H9 (cell line): ENCODE measurements at regions not wholly inside any gene's neighbourhood (a gene's known extent, or its start where the extent isn't known, plus 50 kb on each side); places are given as distances from the start of the nearest gene placed in this dataset.
"Not testable (repeated sequence)": the region's sequence is repeated elsewhere in the genome, so short reads cannot be mapped to it uniquely, and the experiment has no call there.

ENCODE experiments used
- DNase-seq: peaks from one replicate; pipeline ENCODE4 v3.0.0-alpha.2; 2017
- H2AFZ ChIP-seq: one replicate; pipeline ENCODE4 v1.6.1; 2013; ENCODE audit warnings: mild to moderate bottlenecking, low read length, control low read depth, moderate library complexity
- H2AK5ac ChIP-seq: 2 replicates; pipeline ENCODE4 v1.6.1; 2013; ENCODE audit warnings: low read length, control low read depth, mixed read lengths; ENCODE audit not compliant: insufficient read length
- H2BK120ac ChIP-seq: one replicate; pipeline ENCODE4 v1.6.1; 2013; ENCODE audit warnings: low read depth, mild to moderate bottlenecking, low read length, control low read depth, inconsistent platforms; ENCODE audit not compliant: poor library complexity, severe bottlenecking
- H2BK12ac ChIP-seq: 2 replicates; pipeline ENCODE4 v1.6.1; 2013; ENCODE audit warnings: low read length, control low read depth, mixed read lengths, low read depth; ENCODE audit not compliant: insufficient read length
- H2BK15ac ChIP-seq: 2 replicates; pipeline ENCODE4 v1.6.1; 2013; ENCODE audit warnings: low read depth, low read length, control low read depth
- H2BK20ac ChIP-seq: one replicate; pipeline ENCODE4 v1.6.1; 2013; ENCODE audit warnings: low read depth, mild to moderate bottlenecking, low read length, control low read depth, inconsistent platforms; ENCODE audit not compliant: poor library complexity, severe bottlenecking
- H2BK5ac ChIP-seq: 2 replicates; pipeline ENCODE4 v1.6.1; 2013; ENCODE audit warnings: low read length, control low read depth, mixed read lengths; ENCODE audit not compliant: insufficient read length
- H3K14ac ChIP-seq: 2 replicates; pipeline ENCODE4 v1.6.1; 2013; ENCODE audit warnings: low read length, control low read depth; ENCODE audit not compliant: insufficient read depth
- H3K18ac ChIP-seq: 2 replicates; pipeline ENCODE4 v1.6.1; 2013; ENCODE audit warnings: low read depth, mild to moderate bottlenecking, mixed read lengths, low read length, control low read depth; ENCODE audit not compliant: insufficient read length
- H3K23ac ChIP-seq: 2 replicates; pipeline ENCODE4 v1.6.1; 2013; ENCODE audit warnings: low read length, control low read depth, mixed read lengths, low read depth; ENCODE audit not compliant: insufficient read length
- H3K23me2 ChIP-seq: 2 replicates; pipeline ENCODE4 v1.6.1; 2013; ENCODE audit warnings: low read depth, mild to moderate bottlenecking, mixed read lengths, low read length, control low read depth; ENCODE audit not compliant: insufficient read length, poor library complexity, severe bottlenecking
- H3K27ac ChIP-seq: 2 replicates; pipeline ENCODE4 v1.5.1; 2013; ENCODE audit warnings: low read length, control low read depth, mixed read lengths, low read depth; ENCODE audit not compliant: insufficient read length
- H3K27me3 ChIP-seq: 2 replicates; pipeline ENCODE4 v1.6.1; 2013; ENCODE audit warnings: low read length, control low read depth, inconsistent platforms; ENCODE audit not compliant: insufficient read depth
- H3K4ac ChIP-seq: 2 replicates; pipeline ENCODE4 v1.6.1; 2013; ENCODE audit warnings: low read depth, mild to moderate bottlenecking, control low read depth, inconsistent platforms, low read length, moderate library complexity
- H3K4me1 ChIP-seq: 2 replicates; pipeline ENCODE4 v1.6.1; 2013; ENCODE audit warnings: low read length, control low read depth, inconsistent platforms; ENCODE audit not compliant: insufficient read depth
- H3K4me2 ChIP-seq: 2 replicates; pipeline ENCODE4 v1.6.1; 2013; ENCODE audit warnings: low read length, control low read depth, mixed read lengths; ENCODE audit not compliant: insufficient read length, insufficient read depth
- H3K56ac ChIP-seq: 2 replicates; pipeline ENCODE4 v1.6.1; 2013; ENCODE audit warnings: low read depth, mild to moderate bottlenecking, mixed read lengths, low read length, control low read depth; ENCODE audit not compliant: insufficient read length
- H3K79me1 ChIP-seq: 2 replicates; pipeline ENCODE4 v1.6.1; 2013; ENCODE audit warnings: low read depth, mild to moderate bottlenecking, moderate library complexity, low read length, control low read depth, inconsistent platforms; ENCODE audit not compliant: insufficient read depth, poor library complexity, severe bottlenecking
- H3K79me2 ChIP-seq: 2 replicates; pipeline ENCODE4 v1.6.1; 2013; ENCODE audit warnings: low read length, control low read depth, inconsistent platforms; ENCODE audit not compliant: insufficient read depth
- H3K9ac ChIP-seq: 2 replicates; pipeline ENCODE4 v1.6.1; 2013; ENCODE audit warnings: low read length, control low read depth, mixed read lengths; ENCODE audit not compliant: insufficient read length; ENCODE audit errors: extremely low read depth
- H3K9me3 ChIP-seq: one replicate; pipeline ENCODE4 v1.6.1; 2013; ENCODE audit warnings: low read depth, low read length, inconsistent platforms; ENCODE audit not compliant: control insufficient read depth
- H3T11ph ChIP-seq: one replicate; pipeline ENCODE4 v1.6.1; 2013; ENCODE audit warnings: mild to moderate bottlenecking, low read length, control low read depth, inconsistent platforms
- H4K20me1 ChIP-seq: one replicate; pipeline ENCODE4 v1.6.1; 2013; ENCODE audit not compliant: control insufficient read depth, insufficient read length, insufficient read depth
- H4K5ac ChIP-seq: 2 replicates; pipeline ENCODE4 v1.6.1; 2013; ENCODE audit warnings: low read depth, mild to moderate bottlenecking, mixed read lengths, low read length, control low read depth; ENCODE audit not compliant: insufficient read length
- H4K8ac ChIP-seq: replicated peaks from 2 replicates; pipeline ENCODE4 v1.6.1; 2013; ENCODE audit warnings: low read length, control low read depth, mixed read lengths, low read depth; ENCODE audit not compliant: insufficient read length
- H4K91ac ChIP-seq: 2 replicates; pipeline ENCODE4 v1.6.1; 2013; ENCODE audit warnings: low read depth, mild to moderate bottlenecking, moderate library complexity, mixed read lengths, low read length, control low read depth; ENCODE audit not compliant: insufficient read length
- H3K27ac Mint-ChIP-seq, 3 experiments: 2 replicates in 2 of 3; 3 replicates in 1 of 3; pipeline ENCODE4 v1.8.0; 2020 to 2021; ENCODE audit warnings: mixed read lengths in 3 of 3, mild to moderate bottlenecking in 1 of 3, moderate library complexity in 1 of 3
- H3K27me3 Mint-ChIP-seq: 2 replicates; pipeline ENCODE4 v1.8.0; 2021; ENCODE audit warnings: low read depth, mild to moderate bottlenecking, moderate library complexity, mixed read lengths
- H3K36me3 Mint-ChIP-seq, 3 experiments: 2 replicates in 2 of 3; 3 replicates in 1 of 3; pipeline ENCODE4 v1.8.0; 2020 to 2021; ENCODE audit warnings: low read depth in 3 of 3, mixed read lengths in 3 of 3; ENCODE audit not compliant: insufficient read depth in 1 of 3
- H3K4me1 Mint-ChIP-seq, 2 experiments: 2 replicates each; pipeline ENCODE4 v1.8.0; 2020; ENCODE audit warnings: mixed read lengths in 2 of 2
- H3K4me3 Mint-ChIP-seq, 2 experiments: 2 replicates in 1 of 2; 3 replicates in 1 of 2; pipeline ENCODE4 v1.8.0; 2020 to 2021; ENCODE audit warnings: mild to moderate bottlenecking in 2 of 2, mixed read lengths in 2 of 2, moderate library complexity in 1 of 2
- H3K9me3 Mint-ChIP-seq, 2 experiments: 2 replicates in 1 of 2; 3 replicates in 1 of 2; pipeline ENCODE4 v1.8.0; 2020; ENCODE audit warnings: mild to moderate bottlenecking in 2 of 2, mixed read lengths in 2 of 2, moderate library complexity in 1 of 2
- WGBS: extraction: QIAGEN DNeasy Blood & Tissue Kit; methylation state at CpG from one replicate; pipeline ENCODE4 v1.1.7; 2013; ENCODE audit warnings: missing lambda C conversion rate, low lambda C conversion rate, mixed read lengths; ENCODE audit not compliant: insufficient read length; ENCODE audit errors: extremely low coverage; 5-methylcytosine and 5-hydroxymethylcytosine counted together
- TF ChIP-seq, protein P1 (sequence below): fragments of 200-600 bp; sonication (generic); conservative IDR thresholded peaks from 3 replicates; pipeline ENCODE4 v1.8.0; 2021; ENCODE audit warnings: antibody characterized with exemption, mild to moderate bottlenecking

DNA sequence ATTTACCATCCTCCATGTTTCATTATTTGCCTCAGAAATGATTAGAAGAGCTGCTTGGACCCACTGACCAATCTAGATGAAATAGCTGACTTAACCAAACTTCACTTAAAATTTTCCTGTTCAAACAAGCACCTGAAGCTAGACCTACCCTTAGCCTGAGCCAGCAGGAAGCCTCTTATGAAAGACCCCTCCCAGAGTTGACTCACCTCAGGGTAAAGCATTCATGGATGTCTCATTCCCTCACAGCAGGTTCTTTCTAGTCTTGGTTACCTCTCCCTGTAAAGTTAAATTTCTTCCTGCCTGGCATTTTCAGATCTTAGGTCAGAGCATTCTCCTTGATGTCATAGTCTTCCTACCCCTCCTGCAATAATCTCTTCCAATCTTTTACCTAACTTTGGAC, 1209.8 kb downstream of the FLRT2 start:
- H3K4me1 Mint-ChIP-seq = peaks cover 19 to 20% of the 10 kb centered on the region in 2 experiments
- H2BK20ac ChIP-seq = no peak overlapping the region
- H3K56ac ChIP-seq = no peak overlapping the region
- H2AK5ac ChIP-seq = no peak overlapping the region
- no peaks in the 10 kb centered on the region for H3K9me3 ChIP-seq
- no peak overlapping the region for H3K23ac ChIP-seq
- H2BK12ac ChIP-seq = no peak overlapping the region
- H3K4ac ChIP-seq = no peak overlapping the region
- no peaks in the 10 kb centered on the region for H3K79me1 ChIP-seq
- no peak overlapping the region for H4K8ac ChIP-seq
- H2BK5ac ChIP-seq = no peak overlapping the region
- no peaks in the 10 kb centered on the region; a peak in 1 of 7 replicates for H3K36me3 Mint-ChIP-seq
- H3K4me2 ChIP-seq = no peak overlapping the region
- peaks cover 6% of the 10 kb centered on the region; the same call in 1 of the 2 replicates for H3K4me1 ChIP-seq
- no peaks in the 10 kb centered on the region for H3K23me2 ChIP-seq
- no peak overlapping the region for H3T11ph ChIP-seq
- H3K79me2 ChIP-seq = no peaks in the 10 kb centered on the region
- no peak overlapping the region for H2BK15ac ChIP-seq
- H3K4me3 Mint-ChIP-seq = no peak overlapping the region
- TF ChIP-seq, protein P1, sequence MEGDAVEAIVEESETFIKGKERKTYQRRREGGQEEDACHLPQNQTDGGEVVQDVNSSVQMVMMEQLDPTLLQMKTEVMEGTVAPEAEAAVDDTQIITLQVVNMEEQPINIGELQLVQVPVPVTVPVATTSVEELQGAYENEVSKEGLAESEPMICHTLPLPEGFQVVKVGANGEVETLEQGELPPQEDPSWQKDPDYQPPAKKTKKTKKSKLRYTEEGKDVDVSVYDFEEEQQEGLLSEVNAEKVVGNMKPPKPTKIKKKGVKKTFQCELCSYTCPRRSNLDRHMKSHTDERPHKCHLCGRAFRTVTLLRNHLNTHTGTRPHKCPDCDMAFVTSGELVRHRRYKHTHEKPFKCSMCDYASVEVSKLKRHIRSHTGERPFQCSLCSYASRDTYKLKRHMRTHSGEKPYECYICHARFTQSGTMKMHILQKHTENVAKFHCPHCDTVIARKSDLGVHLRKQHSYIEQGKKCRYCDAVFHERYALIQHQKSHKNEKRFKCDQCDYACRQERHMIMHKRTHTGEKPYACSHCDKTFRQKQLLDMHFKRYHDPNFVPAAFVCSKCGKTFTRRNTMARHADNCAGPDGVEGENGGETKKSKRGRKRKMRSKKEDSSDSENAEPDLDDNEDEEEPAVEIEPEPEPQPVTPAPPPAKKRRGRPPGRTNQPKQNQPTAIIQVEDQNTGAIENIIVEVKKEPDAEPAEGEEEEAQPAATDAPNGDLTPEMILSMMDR = no peak
- H3K27ac ChIP-seq = no peak overlapping the region
- no peak overlapping the region for H2BK120ac ChIP-seq
- peak overlapping the region in 1 of 3 experiments; percentile 43; a peak in 2 of 7 replicates for H3K27ac Mint-ChIP-seq
- no peak overlapping the region for H3K18ac ChIP-seq
- no peak overlapping the region for H3K9ac ChIP-seq
- no peak overlapping the region for H2AFZ ChIP-seq
- H3K27me3 Mint-ChIP-seq = no peaks in the 10 kb centered on the region
- no peak overlapping the region for H3K14ac ChIP-seq
- no peak for DNase-seq
- no peak overlapping the region for H4K5ac ChIP-seq
- H3K27me3 ChIP-seq = no peaks in the 10 kb centered on the region
- H4K91ac ChIP-seq = no peak overlapping the region
- no peaks in the 10 kb centered on the region for H4K20me1 ChIP-seq
- H3K9me3 Mint-ChIP-seq = no peaks in the 10 kb centered on the region; a peak in 1 of 5 replicates

DNA sequence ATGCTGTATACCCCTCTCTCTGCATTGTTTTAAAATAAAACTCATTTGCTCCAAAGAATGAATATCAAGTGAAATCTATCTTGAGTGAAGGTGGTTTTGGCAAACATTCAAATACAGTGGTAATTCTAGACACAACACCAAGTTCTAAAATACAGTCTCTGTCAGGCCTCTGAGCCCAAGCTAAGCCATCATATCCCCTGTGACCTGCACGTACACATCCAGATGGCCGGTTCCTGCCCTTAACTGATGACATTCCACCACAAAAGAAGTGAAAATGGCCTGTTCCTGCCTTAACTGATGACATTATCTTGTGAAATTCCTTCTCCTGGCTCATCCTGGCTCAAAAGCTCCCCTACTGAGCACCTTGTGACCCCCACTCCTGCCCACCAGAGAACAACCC, 1201.5 kb downstream of the FLRT2 start:
- DNase-seq, H3K23me2 ChIP-seq, H4K8ac ChIP-seq, H3K18ac ChIP-seq, H4K5ac ChIP-seq, H3K9me3 ChIP-seq, H3K23ac ChIP-seq, H4K20me1 ChIP-seq, H2AK5ac ChIP-seq, H3K56ac ChIP-seq, H3K9me3 Mint-ChIP-seq, H3K79me1 ChIP-seq, H2BK12ac ChIP-seq, H2BK20ac ChIP-seq, H3K4me1 Mint-ChIP-seq, H3K14ac ChIP-seq, H4K91ac ChIP-seq, H3K27ac ChIP-seq, H3K4ac ChIP-seq, H3K27me3 Mint-ChIP-seq, H3K4me1 ChIP-seq, H2BK15ac ChIP-seq, H3K4me3 Mint-ChIP-seq, H3T11ph ChIP-seq, H3K27me3 ChIP-seq, H3K79me2 ChIP-seq, H2BK5ac ChIP-seq, H3K36me3 Mint-ChIP-seq, H2AFZ ChIP-seq, H3K9ac ChIP-seq, H2BK120ac ChIP-seq, H3K4me2 ChIP-seq: not testable (repeated sequence)
- H3K27ac Mint-ChIP-seq = peak overlapping the region in 1 of 3 experiments; percentile 60; a peak in 1 of 7 replicates
- whole genome bisulfite sequencing = no CpG with 5 or more reads among the region's 2 CpGs
